HG02938 (cell line): ENCODE measurements at regions not wholly inside any gene's neighbourhood (a gene's known extent, or its start where the extent isn't known, plus 50 kb on each side); places are given as distances from the start of the nearest gene placed in this dataset.

Experiments used
- ATAC-seq: cut with Tn5 transposase; IDR thresholded peaks from one replicate; pipeline ENCODE4 v1.9.1; 2021; ENCODE audit warnings: mild to moderate bottlenecking, moderate library complexity; ENCODE audit not compliant: unreplicated experiment

- no peak for ATAC-seq
These were observed 287.0 kb downstream of the CDC5L start for GRCh38 chr6:44674226-44675155.

GRCh38 chr6:44675449-44675848, 287.9 kb downstream of the CDC5L start:
- ATAC-seq = no peak

- no peak for ATAC-seq
These were observed 288.8 kb downstream of the CDC5L start for GRCh38 chr6:44676246-44676790.

- no peak for ATAC-seq
These were observed 289.4 kb downstream of the CDC5L start for GRCh38 chr6:44676826-44677433.

- no peak for ATAC-seq
These were observed 290.9 kb downstream of the CDC5L start for GRCh38 chr6:44678252-44678935.

GRCh38 chr6:44679438-44680201, 292.1 kb downstream of the CDC5L start:
- no peak for ATAC-seq

GRCh38 chr6:44680202-44680720, 292.8 kb downstream of the CDC5L start:
- ATAC-seq = no peak

- ATAC-seq = no peak
These were observed 294.3 kb downstream of the CDC5L start for GRCh38 chr6:44681761-44682160.

- ATAC-seq = no peak
These were observed 294.8 kb downstream of the CDC5L start for GRCh38 chr6:44682280-44682679.

GRCh38 chr6:44682987-44683779, 295.7 kb downstream of the CDC5L start:
- ATAC-seq = no peak

GRCh38 chr6:44685213-44685612, 297.7 kb downstream of the CDC5L start:
- no peak for ATAC-seq

- ATAC-seq = no peak
These were observed 308.6 kb downstream of the CDC5L start for GRCh38 chr6:44696099-44696498.

GRCh38 chr6:44696686-44697085, 309.2 kb downstream of the CDC5L start:
- ATAC-seq = no peak

GRCh38 chr6:44697327-44697726, 309.8 kb downstream of the CDC5L start:
- no peak for ATAC-seq

- no peak for ATAC-seq
These were observed 311.1 kb downstream of the CDC5L start for GRCh38 chr6:44698602-44699001.

GRCh38 chr6:44699082-44699481, 311.6 kb downstream of the CDC5L start:
- ATAC-seq = no peak

- no peak for ATAC-seq
These were observed 312.3 kb downstream of the CDC5L start for GRCh38 chr6:44699851-44700250.

GRCh38 chr6:44700422-44700821, 312.9 kb downstream of the CDC5L start:
- no peak for ATAC-seq

- no peak for ATAC-seq
These were observed 313.6 kb downstream of the CDC5L start for GRCh38 chr6:44701038-44701636.
